ENCODE measurements at regions not wholly inside any gene's neighbourhood (a gene's known extent, or its start where the extent isn't known, plus 50 kb on each side); places are given as distances from the start of the nearest gene placed in this dataset.

DNA sequence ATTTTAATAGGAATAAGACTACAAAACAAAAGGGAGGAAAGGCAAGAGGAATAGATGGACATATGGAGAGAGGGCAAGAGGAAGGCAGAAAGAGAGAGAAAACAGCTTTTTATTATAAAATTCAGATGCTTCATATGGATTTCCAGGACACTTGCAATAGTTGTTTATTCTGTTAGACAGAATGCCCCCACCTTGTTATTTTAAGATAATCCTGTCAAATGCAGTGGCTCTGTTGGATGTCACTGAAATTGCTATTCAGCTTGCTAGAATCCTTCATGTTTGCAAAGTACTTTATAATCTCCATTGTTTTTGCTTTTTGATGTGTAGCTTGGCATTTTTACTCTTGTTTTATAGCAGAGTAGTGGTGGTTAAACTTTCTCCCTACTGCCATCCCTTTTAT, 432.4 kb upstream of the AZI2 start:
- Histone ChIP-seq H3K36me3 (ENCODE audit: control insufficient read depth in 2 of 2, insufficient read depth in 2 of 2, low read length in 1 of 2) (no peaks in the 10 kb centered on the region), H3K4me2 (ENCODE audit: control insufficient read depth, insufficient read depth) (no peak overlapping the region), H3K4me1 (ENCODE audit: control insufficient read depth, insufficient read depth, low read length) (no peaks in the 10 kb centered on the region), H3K27ac (ENCODE audit: control insufficient read depth, insufficient read depth) (no peak overlapping the region), H3K4me3 (no peak overlapping the region), H2AFZ (ENCODE audit: control insufficient read depth, low read depth, low read length) (no peak overlapping the region), H4K20me1 (ENCODE audit: control insufficient read depth, insufficient read depth) (no peaks in the 10 kb centered on the region), H3K9ac (ENCODE audit: control insufficient read depth, insufficient read depth, low read length) (no peak overlapping the region), H3K79me2 (ENCODE audit: control insufficient read depth, insufficient read depth, low read length) (no peaks in the 10 kb centered on the region), H3K27me3 (replicated peaks in 1 of 2; ENCODE audit: control insufficient read depth in 2 of 2, insufficient read depth in 2 of 2, low read length in 1 of 2) (no peaks in the 10 kb centered on the region), H3K9me3 (replicated peaks; ENCODE audit: control insufficient read depth, insufficient read depth, low read length) (no peaks in the 10 kb centered on the region)
- ChIA-PET CTCF (no interaction called here), SMC1A (ENCODE audit: uncharacterized antibody, unreplicated experiment) (interaction anchor here (1.0 kb wide), 1 partner anchor 816 kb away, joined by 3 read pairs; no protein-coding TSS in a partner anchor), POLR2A (no interaction called here), RAD21 (ENCODE audit: unreplicated experiment) (no interaction called here)
- no peak for ATAC-seq
- DNase-seq (ENCODE audit: low read depth, low spot score): no peak
- intact Hi-C loops (cut with micrococcal nuclease; ENCODE audit: unreplicated experiment): no loop called here
- BruUV-seq (replicated peaks): no TSS peak
- no peak for FAIRE-seq
- in situ Hi-C loops (cut with MboI): no loop called here
- no peak for TF ChIP-seq NR2F1 (conservative IDR thresholded peaks at IDR 0.05)

DNA sequence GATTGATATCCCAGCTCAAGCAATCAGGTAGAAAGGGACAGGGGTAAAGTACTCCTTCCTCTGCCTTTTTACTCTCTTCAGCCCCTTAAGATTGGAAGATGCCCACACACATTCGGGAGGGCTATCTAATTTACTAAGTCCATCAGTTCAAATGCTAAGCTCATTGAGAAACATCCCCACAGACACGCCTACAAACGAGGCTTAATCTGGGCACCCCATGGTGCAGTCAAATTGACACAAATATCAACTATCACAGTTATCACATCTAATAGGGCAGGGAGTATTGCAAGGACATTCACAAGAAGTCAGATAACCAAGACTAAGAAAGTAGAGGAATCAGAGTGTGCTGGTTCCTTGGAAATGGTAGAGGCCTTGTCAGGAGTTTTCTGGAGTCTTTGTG, 437.8 kb upstream of the AZI2 start:
- no peaks in the 10 kb centered on the region for H3K9me3 ChIP-seq (replicated peaks; ENCODE audit: control insufficient read depth, insufficient read depth, low read length)
- POLR2A ChIA-PET: no interaction called here
- H2AFZ ChIP-seq (ENCODE audit: control insufficient read depth, low read depth, low read length): no peak overlapping the region
- no peak overlapping the region for H3K9ac ChIP-seq (ENCODE audit: control insufficient read depth, insufficient read depth, low read length)
- no TSS peak for BruUV-seq (replicated peaks)
- H3K27me3 ChIP-seq (replicated peaks in 1 of 2; ENCODE audit: control insufficient read depth in 2 of 2, insufficient read depth in 2 of 2, low read length in 1 of 2): no peaks in the 10 kb centered on the region
- no peak for DNase-seq (ENCODE audit: low read depth, low spot score)
- H3K4me1 ChIP-seq (ENCODE audit: control insufficient read depth, insufficient read depth, low read length): no peaks in the 10 kb centered on the region
- no peaks in the 10 kb centered on the region for H4K20me1 ChIP-seq (ENCODE audit: control insufficient read depth, insufficient read depth)
- no peak overlapping the region for H3K4me3 ChIP-seq
- RAD21 ChIA-PET (ENCODE audit: unreplicated experiment): no interaction called here
- no peak overlapping the region for H3K4me2 ChIP-seq (ENCODE audit: control insufficient read depth, insufficient read depth)
- WGBS (ENCODE audit: insufficient coverage, insufficient replicate concordance, low lambda C conversion rate, missing lambda C conversion rate): 49% methylated on average over 3 of the region's 3 CpGs
- intact Hi-C loops (cut with micrococcal nuclease; ENCODE audit: unreplicated experiment): no loop called here
- in situ Hi-C loops (cut with MboI): no loop called here
- SMC1A ChIA-PET (ENCODE audit: uncharacterized antibody, unreplicated experiment): no interaction called here
- H3K36me3 ChIP-seq (ENCODE audit: control insufficient read depth in 2 of 2, insufficient read depth in 2 of 2, low read length in 1 of 2): no peaks in the 10 kb centered on the region
- no peak for FAIRE-seq
- no peaks in the 10 kb centered on the region for H3K79me2 ChIP-seq (ENCODE audit: control insufficient read depth, insufficient read depth, low read length)
- no peak overlapping the region for H3K27ac ChIP-seq (ENCODE audit: control insufficient read depth, insufficient read depth)
- TF ChIP-seq NR2C1 (IDR thresholded peaks at IDR 0.05): no peak
- TF ChIP-seq, protein P1, sequence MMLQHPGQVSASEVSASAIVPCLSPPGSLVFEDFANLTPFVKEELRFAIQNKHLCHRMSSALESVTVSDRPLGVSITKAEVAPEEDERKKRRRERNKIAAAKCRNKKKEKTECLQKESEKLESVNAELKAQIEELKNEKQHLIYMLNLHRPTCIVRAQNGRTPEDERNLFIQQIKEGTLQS (IDR thresholded peaks at IDR 0.05; ENCODE audit: borderline replicate concordance, extremely low read depth, low read depth, low read length): no peak
- TF ChIP-seq RBBP5 (conservative IDR thresholded peaks at IDR 0.05): no peak
- TF ChIP-seq ZNF274 (IDR thresholded peaks at IDR 0.05; ENCODE audit: insufficient read depth, insufficient read length): no peak
- TF ChIP-seq NFXL1 (IDR thresholded peaks at IDR 0.05; ENCODE audit: borderline replicate concordance): no peak
- no peak for TF ChIP-seq STAT3 (IDR thresholded peaks at IDR 0.05; ENCODE audit: low read depth, low read length)
- TF ChIP-seq, protein P2, sequence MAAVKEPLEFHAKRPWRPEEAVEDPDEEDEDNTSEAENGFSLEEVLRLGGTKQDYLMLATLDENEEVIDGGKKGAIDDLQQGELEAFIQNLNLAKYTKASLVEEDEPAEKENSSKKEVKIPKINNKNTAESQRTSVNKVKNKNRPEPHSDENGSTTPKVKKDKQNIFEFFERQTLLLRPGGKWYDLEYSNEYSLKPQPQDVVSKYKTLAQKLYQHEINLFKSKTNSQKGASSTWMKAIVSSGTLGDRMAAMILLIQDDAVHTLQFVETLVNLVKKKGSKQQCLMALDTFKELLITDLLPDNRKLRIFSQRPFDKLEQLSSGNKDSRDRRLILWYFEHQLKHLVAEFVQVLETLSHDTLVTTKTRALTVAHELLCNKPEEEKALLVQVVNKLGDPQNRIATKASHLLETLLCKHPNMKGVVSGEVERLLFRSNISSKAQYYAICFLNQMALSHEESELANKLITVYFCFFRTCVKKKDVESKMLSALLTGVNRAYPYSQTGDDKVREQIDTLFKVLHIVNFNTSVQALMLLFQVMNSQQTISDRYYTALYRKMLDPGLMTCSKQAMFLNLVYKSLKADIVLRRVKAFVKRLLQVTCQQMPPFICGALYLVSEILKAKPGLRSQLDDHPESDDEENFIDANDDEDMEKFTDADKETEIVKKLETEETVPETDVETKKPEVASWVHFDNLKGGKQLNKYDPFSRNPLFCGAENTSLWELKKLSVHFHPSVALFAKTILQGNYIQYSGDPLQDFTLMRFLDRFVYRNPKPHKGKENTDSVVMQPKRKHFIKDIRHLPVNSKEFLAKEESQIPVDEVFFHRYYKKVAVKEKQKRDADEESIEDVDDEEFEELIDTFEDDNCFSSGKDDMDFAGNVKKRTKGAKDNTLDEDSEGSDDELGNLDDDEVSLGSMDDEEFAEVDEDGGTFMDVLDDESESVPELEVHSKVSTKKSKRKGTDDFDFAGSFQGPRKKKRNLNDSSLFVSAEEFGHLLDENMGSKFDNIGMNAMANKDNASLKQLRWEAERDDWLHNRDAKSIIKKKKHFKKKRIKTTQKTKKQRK (IDR thresholded peaks at IDR 0.05; ENCODE audit: low read depth, low read length): no peak
- TF ChIP-seq POLR2A (IDR thresholded peaks at IDR 0.05; ENCODE audit: low read depth, low read length): no peak
- TF ChIP-seq GATAD2B (conservative IDR thresholded peaks at IDR 0.05; ENCODE audit: low read depth): no peak
- CTCF ChIA-PET: no interaction called here
- ATAC-seq: no peak

Measured in GM12878 (cell line).